Amniotic stem cell (primary cell): ENCODE measurements at regions not wholly inside any gene's neighbourhood (a gene's known extent, or its start where the extent isn't known, plus 50 kb on each side); places are given as distances from the start of the nearest gene placed in this dataset.
"Not testable (repeated sequence)": the region's sequence is repeated elsewhere in the genome, so short reads cannot be mapped to it uniquely, and the experiment has no call there.

Experiments
- DNase-seq: peaks from one replicate; lab custom pipeline; 2025; lab: John Stamatoyannopoulos, UW

DNA sequence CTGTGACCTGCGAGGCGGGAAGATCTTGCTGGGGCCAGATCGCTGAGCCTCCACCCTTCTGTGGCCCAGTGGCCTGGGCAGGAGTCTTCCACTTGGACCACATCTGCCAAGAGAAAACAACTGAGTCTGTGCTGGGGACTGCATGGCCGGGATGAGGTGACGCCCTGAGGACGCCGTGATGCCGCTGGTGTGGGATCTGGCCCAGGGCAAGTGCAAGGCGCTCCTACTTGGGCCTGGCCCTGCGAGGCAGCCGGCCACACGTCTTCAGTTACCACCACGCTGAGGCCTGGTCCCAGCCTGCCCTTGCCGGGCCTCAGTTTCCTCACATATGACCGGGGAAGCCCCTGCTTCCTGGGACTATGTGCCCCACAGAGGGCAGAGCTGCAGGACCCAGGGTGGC, 133.4 kb downstream of the SLC25A46 start:
- no peak for DNase-seq

DNA sequence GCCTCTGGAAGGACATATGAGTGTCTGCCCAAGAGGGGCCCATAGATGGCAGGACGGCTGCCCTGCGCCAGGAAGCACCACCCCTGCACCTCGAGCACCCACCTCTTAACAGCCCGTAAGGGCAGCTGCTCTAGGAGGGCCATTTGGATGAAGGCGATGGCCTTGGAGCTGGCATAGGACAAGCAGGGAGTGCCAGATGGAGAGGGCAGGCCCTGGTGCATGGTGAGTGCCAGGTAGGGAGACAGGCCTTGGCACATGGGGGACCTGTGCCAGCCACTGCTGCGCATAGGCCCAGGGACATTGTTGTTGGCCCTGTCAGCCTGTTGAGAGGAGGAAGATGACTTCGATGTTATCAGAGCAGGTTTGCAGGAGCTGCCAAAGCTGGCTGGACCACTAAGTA, 134.2 kb downstream of the SLC25A46 start:
- DNase-seq: no peak

DNA sequence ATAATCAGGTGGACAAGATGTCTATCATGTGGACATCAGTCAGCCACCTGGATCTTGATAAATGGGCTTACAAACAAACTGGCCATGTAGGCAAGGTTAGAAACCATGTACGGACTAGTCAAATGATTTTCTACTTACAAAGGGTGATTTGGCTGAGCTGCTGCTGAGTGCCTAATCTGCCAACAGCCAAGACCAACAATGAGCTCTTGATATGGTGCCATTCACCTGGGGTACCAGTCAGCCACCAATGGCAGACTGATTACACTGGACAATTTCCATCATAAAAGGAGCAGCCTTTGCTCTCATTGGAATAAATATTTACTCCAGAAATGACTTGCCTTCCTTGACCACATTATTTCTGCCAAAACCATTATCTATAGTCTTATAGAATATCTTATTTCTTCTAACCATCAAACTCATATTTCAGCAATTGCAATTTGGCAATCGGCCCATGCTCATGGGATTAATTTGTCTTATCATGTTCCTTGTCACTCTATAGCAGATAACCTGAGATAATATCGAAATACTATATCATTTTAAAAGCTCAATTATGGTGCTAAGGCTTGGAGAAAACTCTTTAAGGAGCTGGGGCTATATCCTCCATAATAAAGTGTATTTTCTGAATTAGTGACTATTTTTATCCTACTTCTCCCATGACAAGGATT, 135.1 kb downstream of the SLC25A46 start:
- DNase-seq: no peak

DNA sequence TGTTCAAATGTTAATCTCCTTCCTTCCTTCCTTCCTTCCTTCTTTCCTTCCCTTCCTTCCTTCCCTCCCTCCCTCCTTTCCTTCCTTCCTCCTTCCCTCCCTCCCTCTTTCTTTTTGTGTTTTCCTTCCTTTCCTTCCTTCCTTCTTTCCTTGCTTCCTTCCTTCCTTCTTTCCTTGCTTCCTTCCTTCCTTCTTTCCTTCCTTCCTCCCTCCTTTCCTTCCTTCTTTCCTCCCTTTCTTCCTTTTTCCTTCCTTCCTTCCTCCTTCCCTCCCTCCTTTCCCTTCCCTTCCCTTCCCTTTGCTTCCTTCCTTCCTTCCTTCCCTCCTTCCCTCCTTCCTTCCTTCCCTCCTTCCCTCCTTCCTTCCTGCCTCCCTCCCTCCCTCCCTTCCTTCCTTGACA, 136.3 kb downstream of the SLC25A46 start:
- DNase-seq: not testable (repeated sequence)

DNA sequence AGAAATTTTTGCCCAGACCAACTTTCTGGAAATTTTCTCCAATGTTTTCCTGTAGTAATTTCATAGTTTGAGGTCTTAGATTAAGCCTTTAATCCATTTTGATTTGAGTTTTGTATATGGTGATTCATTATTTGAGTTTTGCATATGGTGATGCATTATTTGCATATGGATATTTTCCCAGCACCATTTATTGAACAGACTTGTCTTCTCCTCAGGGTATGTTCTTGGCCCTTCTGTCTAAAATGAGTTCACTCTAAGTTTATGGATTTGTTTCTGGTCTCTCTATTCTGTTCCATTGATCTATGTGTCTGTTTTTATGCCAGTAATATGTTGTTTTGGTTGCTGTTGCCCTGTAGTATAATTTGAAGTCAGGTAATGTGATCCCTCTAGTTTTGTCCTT, 139.3 kb downstream of the SLC25A46 start:
- no peak for DNase-seq

DNA sequence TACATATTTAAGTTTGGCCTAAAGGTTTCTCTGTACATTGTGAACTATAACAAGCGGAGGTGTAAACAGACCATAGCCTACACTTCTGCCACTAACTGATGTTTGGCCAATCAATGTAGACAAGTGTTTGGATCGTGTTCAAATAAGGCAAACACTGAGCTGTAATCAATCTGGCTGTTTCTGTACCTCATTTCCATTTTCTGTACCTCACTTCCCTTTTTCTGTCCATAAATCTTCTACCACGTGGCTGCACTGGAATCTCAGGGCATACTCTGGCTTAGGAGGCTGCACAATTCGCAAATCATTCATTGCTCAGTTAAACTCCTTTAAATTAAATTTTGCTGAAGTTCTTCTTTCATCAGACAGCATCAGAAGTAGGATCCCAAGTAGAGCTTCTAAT, 140.9 kb downstream of the SLC25A46 start:
- no peak for DNase-seq

DNA sequence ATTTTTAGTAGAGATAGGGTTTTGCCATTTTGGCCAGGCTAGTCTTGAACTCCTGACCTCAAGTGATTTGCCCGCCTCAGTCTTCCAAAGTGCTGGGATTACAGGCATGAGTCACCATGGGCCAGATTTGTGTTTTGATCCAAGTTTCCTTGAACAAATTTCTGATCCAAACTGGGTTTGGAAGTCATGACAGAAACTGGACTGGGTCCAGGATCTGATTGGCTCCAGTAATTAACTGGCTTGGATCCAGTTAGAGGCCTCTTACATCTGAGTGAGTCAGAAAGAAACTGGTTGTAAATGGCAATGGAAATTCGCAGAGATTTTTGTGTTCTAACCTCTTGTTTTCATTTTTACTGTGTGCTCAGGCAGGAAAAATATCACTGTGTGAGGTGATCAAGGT, 141.6 kb downstream of the SLC25A46 start:
- peak; percentile 83 for DNase-seq

DNA sequence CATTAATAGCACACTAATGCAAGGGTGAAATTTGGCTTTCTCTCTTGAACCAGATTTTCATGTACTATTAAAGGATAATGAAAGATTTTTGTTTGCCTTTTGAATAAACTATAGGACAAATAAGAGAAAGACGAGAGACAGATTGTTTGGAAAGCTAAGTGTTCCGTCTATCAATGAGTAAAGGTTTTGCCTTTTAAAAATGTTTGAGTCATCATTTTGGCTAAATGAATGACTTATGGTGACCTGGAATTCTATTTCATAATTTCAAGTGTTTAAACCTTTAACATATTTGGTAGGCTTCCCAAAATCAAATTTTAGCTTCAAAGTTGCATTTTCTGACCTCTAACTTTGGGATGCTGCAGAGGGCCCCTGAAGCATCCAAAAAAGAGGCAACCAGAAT, 145.2 kb downstream of the SLC25A46 start:
- DNase-seq: no peak

DNA sequence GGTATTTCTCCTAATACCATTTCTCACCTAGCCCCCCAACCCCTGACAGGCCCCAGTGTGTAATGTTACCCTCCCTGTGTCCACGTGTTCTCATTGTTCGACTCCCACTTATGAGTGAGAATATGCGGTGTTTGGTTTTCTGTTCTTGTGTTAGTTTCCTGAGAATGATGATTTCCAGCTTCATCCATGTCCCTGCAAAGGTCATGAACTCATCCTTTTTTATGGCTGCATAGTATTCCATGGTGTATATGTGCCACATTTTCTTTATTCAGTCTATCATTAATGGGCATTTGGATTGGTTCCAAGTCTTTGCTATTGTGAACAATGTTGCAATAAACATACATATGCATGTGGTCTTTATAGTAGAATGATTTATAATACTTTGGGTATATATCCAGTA, 148.4 kb downstream of the SLC25A46 start:
- DNase-seq: not testable (repeated sequence)

DNA sequence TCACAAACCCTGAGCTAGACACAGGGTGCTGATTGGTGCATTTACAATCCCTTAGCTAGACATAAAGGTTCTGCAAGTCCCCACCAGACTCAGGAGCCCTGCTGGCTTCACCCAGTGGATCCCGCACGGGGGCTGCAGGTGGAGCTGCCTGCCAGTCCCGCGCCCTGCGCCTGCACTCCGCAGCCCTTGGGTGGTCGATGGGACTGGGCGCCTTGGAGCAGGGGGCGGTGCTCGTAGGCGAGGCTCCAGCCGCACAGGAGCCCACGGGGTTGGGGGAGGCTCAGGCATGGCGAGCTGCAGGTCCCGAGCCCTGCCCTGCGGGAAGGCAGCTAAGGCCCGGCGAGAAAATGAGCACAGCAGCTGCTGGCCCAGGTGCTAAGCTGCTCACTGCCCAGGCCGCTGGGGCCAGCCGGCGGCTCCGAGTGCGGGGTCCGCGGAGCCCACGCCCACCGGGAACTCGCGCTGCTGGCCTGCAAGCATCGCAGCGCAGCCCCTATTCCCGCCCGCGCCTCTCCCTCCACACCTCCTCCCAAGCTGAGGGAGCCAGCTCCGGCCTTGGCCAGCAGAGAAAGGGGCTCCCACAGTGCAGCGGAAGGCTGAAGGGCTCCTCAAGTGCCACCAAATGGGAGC, 155.2 kb downstream of the SLC25A46 start:
- DNase-seq: not testable (repeated sequence)

DNA sequence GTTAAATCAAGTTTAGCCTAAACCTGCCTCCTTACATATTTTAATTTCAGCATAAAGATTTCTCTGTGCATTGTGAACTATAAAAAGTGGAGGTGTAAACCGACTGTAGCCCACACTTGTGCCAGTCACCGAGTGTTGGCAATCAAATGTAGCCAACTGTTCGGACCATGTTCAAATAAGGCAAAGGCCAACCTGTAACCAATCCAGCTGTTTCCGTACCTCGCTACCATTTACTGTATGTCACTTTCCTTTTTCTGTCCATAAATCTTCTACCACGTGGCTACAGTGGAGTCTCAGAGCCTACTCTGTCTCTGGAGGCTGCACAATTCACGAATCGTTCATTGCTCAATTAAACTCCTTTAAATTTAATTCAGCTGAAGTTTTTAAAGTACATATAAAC, 156.0 kb downstream of the SLC25A46 start:
- DNase-seq: no peak

DNA sequence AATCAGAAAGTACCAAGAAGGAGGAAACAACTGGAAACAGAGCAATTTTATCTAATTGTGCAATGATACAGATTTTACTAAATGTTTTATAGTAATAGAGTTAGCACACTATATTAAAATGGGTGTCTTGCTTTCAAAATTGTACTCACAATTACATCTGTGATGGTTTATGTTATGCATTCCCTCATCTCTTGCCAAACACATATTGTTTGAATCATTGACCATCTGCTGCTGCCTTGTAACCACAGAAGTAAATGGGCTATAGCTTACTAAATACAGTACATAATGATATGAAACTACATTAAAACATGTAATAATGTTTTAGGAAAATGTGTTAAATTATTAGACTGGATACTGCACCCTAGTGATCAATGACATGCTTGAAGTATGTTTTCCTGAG, 158.1 kb downstream of the SLC25A46 start:
- DNase-seq: no peak

DNA sequence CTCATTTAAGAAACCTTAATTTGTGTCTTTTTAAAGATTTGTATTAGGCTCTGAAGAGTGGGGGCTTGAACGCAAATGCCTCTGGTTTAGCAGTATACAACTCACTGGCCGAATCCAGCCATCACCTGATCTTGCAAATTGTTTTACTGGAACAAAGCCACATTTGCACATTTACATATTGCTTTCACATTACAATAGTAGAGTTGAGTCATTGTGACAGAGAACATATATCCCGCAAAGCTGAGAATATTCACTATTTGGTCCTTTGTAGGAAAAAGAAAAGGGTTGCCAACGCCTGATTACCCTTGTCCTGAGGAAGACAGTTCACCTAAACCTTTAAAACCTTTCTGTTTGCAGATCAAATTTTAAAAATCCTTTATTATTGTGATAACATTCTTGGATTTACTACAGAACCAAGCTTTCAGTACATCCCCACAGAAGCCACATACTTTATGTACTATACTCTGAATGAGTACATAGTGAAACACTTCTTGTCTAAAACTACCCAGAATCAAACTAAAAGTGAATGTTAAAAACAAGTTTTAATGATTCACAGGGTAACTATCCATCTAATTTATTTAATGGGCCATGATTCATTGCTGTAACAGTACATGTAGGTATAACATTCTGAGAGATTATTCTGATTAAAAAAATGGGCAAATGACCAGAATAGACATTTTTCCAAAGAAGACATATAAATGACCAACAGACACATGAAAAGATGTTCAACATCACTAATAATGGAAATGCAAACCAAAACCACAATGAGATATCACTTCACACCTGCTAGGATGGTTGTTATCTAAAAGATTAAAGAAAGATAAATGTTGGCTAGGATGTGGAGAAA, 161.0 kb downstream of the SLC25A46 start:
- no peak for DNase-seq

DNA sequence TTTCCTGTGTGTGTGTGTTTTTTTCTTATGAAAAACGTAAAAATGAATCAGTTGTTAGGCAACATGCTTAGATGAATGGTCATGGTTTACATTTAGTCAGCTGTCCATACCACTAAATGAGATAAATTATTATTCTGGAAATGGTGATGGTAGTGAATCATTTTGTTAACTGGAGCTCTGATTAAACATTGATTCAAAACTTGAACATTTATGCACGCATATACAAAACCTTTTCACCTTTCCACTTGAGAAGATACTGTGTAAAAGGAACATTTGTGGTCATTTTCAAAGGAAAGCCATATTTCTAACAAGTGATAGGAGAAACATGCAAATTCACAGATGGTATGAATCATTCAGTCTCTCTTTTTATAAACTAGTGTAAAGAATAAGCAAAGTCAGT, 162.0 kb downstream of the SLC25A46 start:
- peak; percentile 55 for DNase-seq

DNA sequence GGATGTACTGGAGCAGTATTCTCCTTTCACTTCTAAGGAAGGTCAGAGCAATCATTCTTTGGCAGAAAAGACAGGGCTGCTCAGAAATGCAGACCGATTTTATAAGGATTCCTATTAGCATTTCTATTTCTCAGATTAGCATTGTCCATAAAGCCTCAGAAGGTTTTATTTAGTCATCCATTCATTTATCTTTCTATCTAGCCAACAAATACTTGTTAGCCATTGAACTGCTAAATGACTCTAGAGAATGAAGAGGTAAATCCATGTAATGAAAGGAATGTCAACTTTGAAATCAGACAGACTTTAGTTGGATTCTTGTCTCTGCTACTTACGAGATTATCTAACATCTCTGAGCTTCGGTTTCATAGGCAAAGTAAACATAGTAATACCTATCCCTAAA, 165.2 kb downstream of the SLC25A46 start:
- no peak for DNase-seq

DNA sequence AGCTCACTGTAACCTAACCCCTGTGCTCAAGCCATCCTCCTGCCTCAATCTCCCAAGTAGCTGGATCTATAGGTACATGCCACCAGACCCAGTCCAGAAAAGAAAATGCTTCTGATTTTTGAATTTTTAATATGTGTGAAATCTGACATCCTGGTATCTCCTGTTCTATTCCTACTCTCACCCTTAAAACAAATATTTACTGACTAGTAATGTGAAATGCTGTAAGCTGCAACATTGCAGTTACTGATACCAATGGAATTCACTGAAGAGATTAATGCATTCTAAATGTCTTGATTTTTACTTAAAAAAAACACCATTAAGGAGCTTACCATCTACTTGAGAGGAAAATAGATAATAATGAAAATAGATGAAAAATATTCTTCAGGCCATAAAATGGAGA, 162.7 kb upstream of the TSLP start:
- no peak for DNase-seq

DNA sequence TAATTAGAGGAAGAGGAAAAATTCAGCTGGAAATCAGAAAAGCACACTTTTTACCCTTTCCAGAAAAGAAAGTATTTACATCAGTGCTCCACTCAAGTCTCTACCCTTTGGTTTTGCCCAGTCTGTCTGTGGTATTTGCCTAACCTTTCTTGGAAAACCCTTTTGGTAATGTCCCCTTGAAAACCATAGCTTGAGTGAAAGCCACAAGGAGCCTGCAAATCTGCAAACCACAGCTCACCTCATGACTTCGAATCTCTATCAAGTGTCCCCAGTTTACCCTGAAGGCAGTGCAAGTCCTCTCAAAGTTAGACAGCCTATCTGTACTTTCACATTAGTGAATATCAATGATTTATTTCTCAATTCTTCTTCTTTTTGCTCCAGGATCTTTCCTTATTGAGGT, 162.1 kb upstream of the TSLP start:
- no peak for DNase-seq

DNA sequence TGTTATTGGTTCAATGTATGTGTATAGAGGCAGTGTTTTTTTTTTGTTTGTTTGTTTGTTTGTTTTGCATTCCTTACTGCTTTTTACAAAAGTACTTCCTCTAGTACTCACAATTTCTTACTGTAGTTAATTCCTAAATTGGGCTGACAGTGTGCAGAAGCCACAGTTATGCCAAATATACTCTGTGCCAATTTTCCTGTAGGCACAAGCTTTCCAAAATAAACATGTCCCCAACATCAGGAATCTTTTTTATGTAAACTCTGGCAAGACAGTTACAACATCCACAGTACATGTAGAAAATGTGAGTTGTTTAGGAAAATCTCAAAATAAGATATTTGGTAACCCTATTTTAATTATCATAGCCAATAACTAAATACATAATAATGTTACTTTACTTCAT, 161.6 kb upstream of the TSLP start:
- DNase-seq: peak; percentile 14

DNA sequence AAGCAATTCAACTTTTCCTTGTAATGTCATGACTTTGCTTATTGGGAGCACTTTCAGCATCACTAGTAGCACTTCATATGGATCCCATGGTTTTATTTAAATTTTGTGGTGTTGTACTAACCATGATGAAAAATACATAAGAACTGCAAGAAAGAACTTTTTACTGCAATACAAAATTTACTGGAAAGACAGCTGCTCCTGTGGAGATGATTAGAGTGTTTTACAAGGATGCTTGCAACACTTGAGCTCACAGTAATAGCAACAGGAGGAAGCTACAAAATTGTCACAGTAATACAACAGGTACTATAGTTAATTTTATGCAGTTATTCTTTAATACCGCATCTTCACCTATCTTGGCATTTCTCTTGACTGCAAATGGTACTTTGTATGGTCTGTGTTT, 158.3 kb upstream of the TSLP start:
- no peak for DNase-seq

DNA sequence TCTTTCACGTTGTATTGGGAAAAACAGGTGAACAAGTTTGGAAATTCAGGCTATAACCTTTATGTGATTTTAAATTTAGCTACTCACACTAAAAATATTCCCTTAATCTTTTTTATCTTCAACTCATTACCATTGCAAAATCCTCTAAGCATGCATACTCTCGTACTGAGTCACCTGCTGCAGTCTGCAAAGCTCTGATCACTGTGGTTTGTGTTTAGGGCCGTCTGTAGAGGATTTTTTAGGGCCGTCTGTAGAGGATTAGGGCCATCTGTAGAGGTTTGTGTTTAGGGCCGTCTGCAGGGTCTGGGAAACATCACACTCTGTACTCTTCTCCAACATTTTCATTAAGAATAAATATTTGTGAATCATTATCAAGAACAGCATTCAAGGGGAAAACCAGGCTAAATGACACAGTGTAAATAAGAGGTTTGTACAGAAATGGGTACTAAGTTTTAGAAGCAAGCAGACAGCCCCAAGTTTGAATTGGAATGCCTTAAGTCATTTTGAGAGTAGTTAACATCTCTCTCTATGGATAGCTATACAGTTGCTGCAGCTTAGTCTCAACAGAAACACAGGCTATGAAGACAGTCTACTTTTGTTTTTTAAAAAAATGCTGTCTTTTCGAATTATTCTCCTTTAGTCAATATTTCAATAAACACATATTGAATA, 155.0 kb upstream of the TSLP start:
- DNase-seq: peak; percentile 57

DNA sequence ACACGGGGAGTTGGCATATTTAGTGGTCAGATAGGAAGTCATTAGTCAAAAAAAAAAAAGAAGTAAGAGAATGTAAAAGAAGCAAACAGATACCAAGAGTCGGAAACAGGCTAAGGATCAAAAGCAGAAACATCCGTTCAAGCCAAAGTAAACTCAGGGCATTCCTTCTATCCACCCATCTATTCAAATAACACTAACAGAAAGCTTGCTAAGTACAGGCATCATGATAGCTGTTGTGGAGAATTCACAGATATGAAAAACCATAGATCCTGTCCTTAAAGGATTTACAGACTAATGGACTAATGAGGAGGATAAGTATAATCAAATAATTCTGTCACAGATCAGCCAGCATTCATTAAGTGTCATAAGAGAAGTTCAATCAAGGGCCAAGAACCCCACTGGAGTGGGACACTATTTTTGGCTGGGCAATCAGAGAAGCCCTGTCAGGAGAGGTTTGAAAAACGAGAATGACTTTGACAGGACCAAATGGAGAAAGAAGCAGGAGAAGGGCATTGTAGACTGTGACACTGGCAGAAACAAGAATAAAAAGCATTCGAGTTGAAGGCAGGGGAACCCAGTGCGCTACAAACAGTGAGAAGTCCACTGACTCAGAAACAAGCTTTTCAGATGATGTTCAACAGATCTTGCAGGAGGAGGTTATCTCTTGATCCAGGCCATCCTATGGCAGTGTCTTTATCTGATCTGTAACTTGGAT, 154.2 kb upstream of the TSLP start:
- DNase-seq: no peak

DNA sequence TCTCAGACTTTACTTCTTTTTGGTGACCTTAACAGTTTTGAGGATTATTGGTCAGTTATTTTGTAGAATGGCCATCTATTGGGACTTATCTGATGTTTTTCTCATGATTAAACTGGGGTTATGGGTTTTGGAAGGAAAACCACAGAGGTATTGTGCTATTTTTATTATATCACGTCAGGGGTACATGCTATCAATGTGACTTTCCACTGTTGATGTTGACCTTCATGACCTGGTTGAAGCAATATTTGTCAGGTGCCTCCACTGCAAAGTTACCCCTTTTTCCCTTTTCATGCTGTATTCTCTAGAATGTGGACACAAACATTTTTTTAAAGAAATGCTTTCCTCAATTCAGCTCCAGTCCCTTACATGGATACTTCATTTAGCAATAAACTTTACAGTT, 152.8 kb upstream of the TSLP start:
- no peak for DNase-seq
